ENCODE measurements at regions not wholly inside any gene's neighbourhood (a gene's known extent, or its start where the extent isn't known, plus 50 kb on each side); places are given as distances from the start of the nearest gene placed in this dataset.

GRCh38 chr13:32910530-32910929 is 105.7 kb upstream of the KL start:
- CTCF ChIA-PET, result interaction anchor here (1.6 kb wide), 1 partner anchor 325 kb away, joined by 4 read pairs; the partner anchor contains the start of gene PDS5B
- Histone ChIP-seq H3K27ac (ENCODE audit: low read depth, low read length) (no peak overlapping the region), H3K4me1 (ENCODE audit: control insufficient read depth in 2 of 2, insufficient read depth in 2 of 2, low read length in 2 of 2) (no peaks in the 10 kb centered on the region), H3K36me3 (ENCODE audit: control insufficient read depth in 2 of 3, insufficient read depth in 3 of 3, low read length in 3 of 3) (no peaks in the 10 kb centered on the region), H3K9me3 (ENCODE audit: control insufficient read depth in 2 of 3, low read length in 3 of 3) (no peaks in the 10 kb centered on the region), H3K4me3 (ENCODE audit: low read length) (no peak overlapping the region), H3K27me3 (ENCODE audit: control insufficient read depth in 2 of 2, insufficient read depth in 2 of 2, low read length in 2 of 2) (no peaks in the 10 kb centered on the region)
- DNase-seq (no peak), ATAC-seq (no peak)
- POLR2A ChIA-PET, result no interaction called here
- intact Hi-C loops (cut with micrococcal nuclease), result loop anchor here (5.0 to 10.0 kb wide), 3 partner anchors 118 to 263 kb away; no protein-coding TSS in a partner anchor
- H3K27ac Mint-ChIP-seq, result no peak overlapping the region
- peaks cover 0 to 10% (median 0%) of the 10 kb centered on the region in 11 donors for H3K9me3 Mint-ChIP-seq
- peaks cover 0 to 7% (median 2%) of the 10 kb centered on the region in 5 donors for H3K27me3 Mint-ChIP-seq
- peaks cover 0 to 33% (median 6%) of the 10 kb centered on the region in 7 donors for H3K4me1 Mint-ChIP-seq
- peaks cover 0 to 12% (median 0%) of the 10 kb centered on the region in 5 donors for H3K36me3 Mint-ChIP-seq
- H3K4me3 Mint-ChIP-seq, result no peak overlapping the region

- ChIA-PET POLR2A (no interaction called here), CTCF (interaction anchor here (1.6 kb wide), 1 partner anchor 326 kb away, joined by 4 read pairs; the partner anchor contains the start of gene PDS5B)
- Mint-ChIP-seq H3K4me1 (peaks cover 0 to 25% (median 0%) of the 10 kb centered on the region in 7 donors), H3K27me3 (peaks cover 0 to 10% (median 6%) of the 10 kb centered on the region in 5 donors), H3K4me3 (no peak overlapping the region), H3K9me3 (peaks cover 0 to 18% (median 4%) of the 10 kb centered on the region in 11 donors), H3K36me3 (peaks cover 0 to 19% (median 0%) of the 10 kb centered on the region in 5 donors), H3K27ac (no peak overlapping the region)
- peak in 5 of 9 donors; percentile 0 to 29 (median 21) for DNase-seq
- no peaks in the 10 kb centered on the region for H3K9me3 ChIP-seq (ENCODE audit: control insufficient read depth in 2 of 3, low read length in 3 of 3)
- peak; percentile 60 for ATAC-seq
- H3K4me1 ChIP-seq (ENCODE audit: control insufficient read depth in 2 of 2, insufficient read depth in 2 of 2, low read length in 2 of 2), result no peaks in the 10 kb centered on the region
- H3K36me3 ChIP-seq (ENCODE audit: control insufficient read depth in 2 of 3, insufficient read depth in 3 of 3, low read length in 3 of 3), result no peaks in the 10 kb centered on the region
- no peaks in the 10 kb centered on the region for H3K27me3 ChIP-seq (ENCODE audit: control insufficient read depth in 2 of 2, insufficient read depth in 2 of 2, low read length in 2 of 2)
- H3K4me3 ChIP-seq (ENCODE audit: low read length), result no peak overlapping the region
- H3K27ac ChIP-seq (ENCODE audit: low read depth, low read length), result no peak overlapping the region
- intact Hi-C loops (cut with micrococcal nuclease), result loop anchor here (1.0 to 10.0 kb wide), 4 partner anchors 119 to 325 kb away; partner anchors contain the start of gene PDS5B (in 2 of the 2)
Observed at GRCh38 chr13:32911506-32911905, 104.7 kb upstream of the KL start.

GRCh38 chr13:32914686-32915085 is 101.5 kb upstream of the KL start:
- no peak overlapping the region for H3K4me3 ChIP-seq (ENCODE audit: low read length)
- ChIA-PET CTCF (no interaction called here), POLR2A (no interaction called here)
- no peaks in the 10 kb centered on the region for H3K27me3 ChIP-seq (ENCODE audit: control insufficient read depth in 2 of 2, insufficient read depth in 2 of 2, low read length in 2 of 2)
- intact Hi-C loops (cut with micrococcal nuclease), result loop anchor here (5.0 to 10.0 kb wide), 3 partner anchors 122 to 267 kb away; no protein-coding TSS in a partner anchor
- DNase-seq (no peak), ATAC-seq (no peak)
- Mint-ChIP-seq H3K27ac (no peak overlapping the region), H3K27me3 (peaks cover 0 to 17% (median 6%) of the 10 kb centered on the region in 5 donors), H3K36me3 (peaks cover 0 to 23% (median 4%) of the 10 kb centered on the region in 5 donors), H3K4me3 (no peak overlapping the region), H3K9me3 (peaks cover 1 to 25% (median 12%) of the 10 kb centered on the region in 11 donors), H3K4me1 (peaks cover 0 to 17% (median 0%) of the 10 kb centered on the region in 7 donors)
- H3K27ac ChIP-seq (ENCODE audit: low read depth, low read length), result no peak overlapping the region
- H3K4me1 ChIP-seq (ENCODE audit: control insufficient read depth in 2 of 2, insufficient read depth in 2 of 2, low read length in 2 of 2), result no peaks in the 10 kb centered on the region
- H3K36me3 ChIP-seq (ENCODE audit: control insufficient read depth in 2 of 3, insufficient read depth in 3 of 3, low read length in 3 of 3), result no peaks in the 10 kb centered on the region
- H3K9me3 ChIP-seq (ENCODE audit: control insufficient read depth in 2 of 3, low read length in 3 of 3), result no peaks in the 10 kb centered on the region

GRCh38 chr13:32917504-32917903 is 98.7 kb upstream of the KL start:
- DNase-seq (no peak), ATAC-seq (no peak)
- Mint-ChIP-seq H3K4me3 (no peak overlapping the region), H3K36me3 (peaks cover 0 to 27% (median 4%) of the 10 kb centered on the region in 5 donors), H3K4me1 (peaks cover 0 to 7% (median 0%) of the 10 kb centered on the region in 7 donors), H3K9me3 (peaks cover 1 to 28% (median 12%) of the 10 kb centered on the region in 11 donors), H3K27me3 (peaks cover 0 to 17% (median 6%) of the 10 kb centered on the region in 5 donors), H3K27ac (no peak overlapping the region)
- CTCF ChIA-PET, result interaction anchor here (0.5 kb wide), 1 partner anchor 96 kb away, joined by 3 read pairs; no protein-coding TSS in a partner anchor
- no peak overlapping the region for H3K4me3 ChIP-seq (ENCODE audit: low read length)
- no peaks in the 10 kb centered on the region for H3K36me3 ChIP-seq (ENCODE audit: control insufficient read depth in 2 of 3, insufficient read depth in 3 of 3, low read length in 3 of 3)
- no peaks in the 10 kb centered on the region for H3K27me3 ChIP-seq (ENCODE audit: control insufficient read depth in 2 of 2, insufficient read depth in 2 of 2, low read length in 2 of 2)
- H3K27ac ChIP-seq (ENCODE audit: low read depth, low read length), result no peak overlapping the region
- intact Hi-C loops (cut with micrococcal nuclease), result loop anchor here in 1 of 2 donors (10.0 kb wide), 1 partner anchor 253 kb away; no protein-coding TSS in a partner anchor
- H3K9me3 ChIP-seq (ENCODE audit: control insufficient read depth in 2 of 3, low read length in 3 of 3), result no peaks in the 10 kb centered on the region
- POLR2A ChIA-PET, result no interaction called here
- H3K4me1 ChIP-seq (ENCODE audit: control insufficient read depth in 2 of 2, insufficient read depth in 2 of 2, low read length in 2 of 2), result no peaks in the 10 kb centered on the region

- no peak overlapping the region for H3K4me3 Mint-ChIP-seq
- Histone ChIP-seq H3K9me3 (ENCODE audit: control insufficient read depth in 2 of 3, low read length in 3 of 3) (no peaks in the 10 kb centered on the region), H3K27ac (ENCODE audit: low read depth, low read length) (no peak overlapping the region), H3K36me3 (ENCODE audit: control insufficient read depth in 2 of 3, insufficient read depth in 3 of 3, low read length in 3 of 3) (no peaks in the 10 kb centered on the region), H3K4me1 (ENCODE audit: control insufficient read depth in 2 of 2, insufficient read depth in 2 of 2, low read length in 2 of 2) (no peaks in the 10 kb centered on the region), H3K4me3 (ENCODE audit: low read length) (no peak overlapping the region), H3K27me3 (ENCODE audit: control insufficient read depth in 2 of 2, insufficient read depth in 2 of 2, low read length in 2 of 2) (no peaks in the 10 kb centered on the region)
- ChIA-PET CTCF (no interaction called here), POLR2A (no interaction called here)
- peaks cover 0 to 6% (median 0%) of the 10 kb centered on the region in 11 donors for H3K9me3 Mint-ChIP-seq
- H3K27me3 Mint-ChIP-seq, result peaks cover 0 to 4% (median 0%) of the 10 kb centered on the region in 5 donors
- ATAC-seq (no peak), DNase-seq (no peak)
- intact Hi-C loops (cut with micrococcal nuclease), result no loop called here
- no peaks in the 10 kb centered on the region for H3K4me1 Mint-ChIP-seq
- H3K36me3 Mint-ChIP-seq, result peaks cover 0 to 7% (median 0%) of the 10 kb centered on the region in 5 donors
- no peak overlapping the region for H3K27ac Mint-ChIP-seq
Observed at GRCh38 chr13:32923725-32924124, 92.5 kb upstream of the KL start.

- H3K4me3 Mint-ChIP-seq, result no peak overlapping the region
- ATAC-seq (no peak), DNase-seq (no peak)
- no peaks in the 10 kb centered on the region for H3K4me1 Mint-ChIP-seq
- H3K27ac Mint-ChIP-seq, result no peak overlapping the region
- ChIA-PET POLR2A (no interaction called here), CTCF (no interaction called here)
- H3K4me1 ChIP-seq (ENCODE audit: control insufficient read depth in 2 of 2, insufficient read depth in 2 of 2, low read length in 2 of 2), result no peaks in the 10 kb centered on the region
- no peaks in the 10 kb centered on the region for H3K36me3 ChIP-seq (ENCODE audit: control insufficient read depth in 2 of 3, insufficient read depth in 3 of 3, low read length in 3 of 3)
- intact Hi-C loops (cut with micrococcal nuclease), result no loop called here
- H3K4me3 ChIP-seq (ENCODE audit: low read length), result no peak overlapping the region
- H3K9me3 ChIP-seq (ENCODE audit: control insufficient read depth in 2 of 3, low read length in 3 of 3), result no peaks in the 10 kb centered on the region
- peaks cover 0 to 4% (median 0%) of the 10 kb centered on the region in 5 donors for H3K36me3 Mint-ChIP-seq
- H3K27me3 ChIP-seq (ENCODE audit: control insufficient read depth in 2 of 2, insufficient read depth in 2 of 2, low read length in 2 of 2), result no peaks in the 10 kb centered on the region
- peaks cover 0 to 4% (median 0%) of the 10 kb centered on the region in 5 donors for H3K27me3 Mint-ChIP-seq
- no peak overlapping the region for H3K27ac ChIP-seq (ENCODE audit: low read depth, low read length)
- peaks cover 0 to 5% (median 0%) of the 10 kb centered on the region in 11 donors for H3K9me3 Mint-ChIP-seq
Observed at GRCh38 chr13:32924886-32925285, 91.3 kb upstream of the KL start.

GRCh38 chr13:32925506-32925905 is 90.7 kb upstream of the KL start:
- Histone ChIP-seq H3K27ac (ENCODE audit: low read depth, low read length) (no peak overlapping the region), H3K4me1 (ENCODE audit: control insufficient read depth in 2 of 2, insufficient read depth in 2 of 2, low read length in 2 of 2) (no peaks in the 10 kb centered on the region), H3K4me3 (ENCODE audit: low read length) (no peak overlapping the region), H3K9me3 (ENCODE audit: control insufficient read depth in 2 of 3, low read length in 3 of 3) (no peaks in the 10 kb centered on the region), H3K27me3 (ENCODE audit: control insufficient read depth in 2 of 2, insufficient read depth in 2 of 2, low read length in 2 of 2) (no peaks in the 10 kb centered on the region), H3K36me3 (ENCODE audit: control insufficient read depth in 2 of 3, insufficient read depth in 3 of 3, low read length in 3 of 3) (no peaks in the 10 kb centered on the region)
- intact Hi-C loops (cut with micrococcal nuclease), result no loop called here
- H3K27me3 Mint-ChIP-seq, result peaks cover 0 to 6% (median 0%) of the 10 kb centered on the region in 5 donors
- H3K4me3 Mint-ChIP-seq, result no peak overlapping the region
- ATAC-seq (no peak), DNase-seq (no peak)
- H3K36me3 Mint-ChIP-seq, result peaks cover 0 to 6% (median 0%) of the 10 kb centered on the region in 5 donors
- no peak overlapping the region for H3K27ac Mint-ChIP-seq
- H3K4me1 Mint-ChIP-seq, result no peaks in the 10 kb centered on the region
- H3K9me3 Mint-ChIP-seq, result peaks cover 0 to 7% (median 0%) of the 10 kb centered on the region in 11 donors
- ChIA-PET CTCF (no interaction called here), POLR2A (no interaction called here)
